Caco-2 (cell line): ENCODE measurements at regions not wholly inside any gene's neighbourhood (a gene's known extent, or its start where the extent isn't known, plus 50 kb on each side); places are given as distances from the start of the nearest gene placed in this dataset.

Source experiments
- BruUV-seq: library from RNA; stranded (reverse); fragments of 400-500 nt; replicated peaks from 2 replicates; lab custom pipeline; 2021; lab: Mats Ljungman, UMichigan
- CTCF ChIA-PET: fragments of 300-600 bp; sonication (Branson Sonifier 250); formaldehyde crosslinking; loops from one replicate; lab custom pipeline; 2022; ENCODE audit warnings: antibody characterized with exemption; lab: Charles Lee
- POLR2A ChIA-PET: fragments of 300-600 bp; sonication (Branson Sonifier 250); formaldehyde crosslinking; loops from one replicate; lab custom pipeline; 2022; ENCODE audit warnings: antibody characterized with exemption; lab: Charles Lee
- DNase-seq, 2 experiments: peaks; one replicate each; pipeline versions ENCODE4 v3.0.0 to v3.0.0-alpha.2; 2020 to 2022
- H3K27me3 ChIP-seq: replicated peaks from 2 replicates; pipeline ENCODE4 v1.6.0; 2011; ENCODE audit warnings: low read length; ENCODE audit not compliant: control insufficient read depth, insufficient read depth
- H3K36me3 ChIP-seq: 2 replicates; pipeline ENCODE4 v1.5.1; 2011; ENCODE audit warnings: low read length; ENCODE audit not compliant: control insufficient read depth, insufficient read depth
- H3K4me1 ChIP-seq: fragments of 250-450 bp; sonication (Bioruptor Pico); 2 replicates; pipeline ENCODE4 v1.5.1; 2020; ENCODE audit warnings: mild to moderate bottlenecking
- H3K4me3 ChIP-seq: 2 replicates; pipeline ENCODE4 v1.5.1; 2011; ENCODE audit warnings: low read depth, mild to moderate bottlenecking, control low read depth, low read length
- H3K9me3 ChIP-seq: fragments of 250-450 bp; sonication (Bioruptor Pico); 2 replicates; pipeline ENCODE4 v1.5.1; 2020; ENCODE audit warnings: mild to moderate bottlenecking, moderate library complexity
- H3K27ac Mint-ChIP-seq: one replicate; pipeline ENCODE4 v1.8.0; 2022; ENCODE audit warnings: mixed read lengths; ENCODE audit not compliant: unreplicated experiment
- H3K27me3 Mint-ChIP-seq: one replicate; pipeline ENCODE4 v1.8.0; 2022; ENCODE audit warnings: mixed read lengths; ENCODE audit not compliant: insufficient read depth, unreplicated experiment
- H3K36me3 Mint-ChIP-seq: one replicate; pipeline ENCODE4 v1.8.0; 2022; ENCODE audit warnings: mild to moderate bottlenecking, mixed read lengths; ENCODE audit not compliant: insufficient read depth, unreplicated experiment
- H3K4me1 Mint-ChIP-seq: one replicate; pipeline ENCODE4 v1.8.0; 2022; ENCODE audit warnings: low read depth, mixed read lengths; ENCODE audit not compliant: unreplicated experiment
- H3K4me3 Mint-ChIP-seq: one replicate; pipeline ENCODE4 v1.8.0; 2022; ENCODE audit warnings: mild to moderate bottlenecking, moderate library complexity, mixed read lengths; ENCODE audit not compliant: unreplicated experiment
- H3K9me3 Mint-ChIP-seq: one replicate; pipeline ENCODE4 v1.8.0; 2022; ENCODE audit warnings: mixed read lengths; ENCODE audit not compliant: unreplicated experiment
- intact Hi-C: fragments of 100-400 bp; cut with micrococcal nuclease; formaldehyde crosslinking; loops from one replicate; pipeline ENCODE4 v1.10.0; 2022; ENCODE audit not compliant: unreplicated experiment
- TF ChIP-seq, protein P1 (sequence below), 2 experiments: fragments of 200-600 bp in 1 of 2; IDR thresholded peaks; 1 replicate in 1 of 2; 2 replicates in 1 of 2; pipeline versions ENCODE4 v1.5.1 to v1.8.0; 2011 to 2022; ENCODE audit warnings: antibody characterized with exemption in 1 of 2, control low read depth in 1 of 2, inconsistent platforms in 1 of 2, low read depth in 1 of 2, low read length in 1 of 2, mild to moderate bottlenecking in 1 of 2, moderate library complexity in 1 of 2; ENCODE audit not compliant: insufficient read depth in 1 of 2, severe bottlenecking in 1 of 2, unreplicated experiment in 1 of 2

DNA sequence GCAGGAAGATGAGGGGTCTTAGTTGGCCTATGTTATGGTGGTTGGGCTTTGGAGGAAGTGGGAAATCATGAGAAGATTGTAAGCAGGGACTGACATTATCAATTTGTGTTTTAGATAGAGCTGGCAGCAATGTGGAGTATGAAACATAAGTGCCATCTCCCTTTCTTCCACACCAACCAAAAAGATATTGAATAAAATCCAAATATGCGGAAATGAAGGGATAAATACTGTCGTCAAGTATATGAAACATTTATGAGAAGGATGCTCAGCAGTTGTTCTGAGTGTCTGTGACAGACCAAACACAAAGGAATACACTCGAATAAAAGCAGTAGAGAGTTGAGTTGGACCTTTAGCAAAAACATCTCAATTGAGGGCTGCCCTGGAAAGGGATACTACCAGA lies 1090.0 kb upstream of the ZEB2 start:
- POLR2A ChIA-PET: no interaction called here
- H3K27me3 ChIP-seq: no peaks in the 10 kb centered on the region
- no peaks in the 10 kb centered on the region for H3K36me3 Mint-ChIP-seq
- TF ChIP-seq, protein P1, sequence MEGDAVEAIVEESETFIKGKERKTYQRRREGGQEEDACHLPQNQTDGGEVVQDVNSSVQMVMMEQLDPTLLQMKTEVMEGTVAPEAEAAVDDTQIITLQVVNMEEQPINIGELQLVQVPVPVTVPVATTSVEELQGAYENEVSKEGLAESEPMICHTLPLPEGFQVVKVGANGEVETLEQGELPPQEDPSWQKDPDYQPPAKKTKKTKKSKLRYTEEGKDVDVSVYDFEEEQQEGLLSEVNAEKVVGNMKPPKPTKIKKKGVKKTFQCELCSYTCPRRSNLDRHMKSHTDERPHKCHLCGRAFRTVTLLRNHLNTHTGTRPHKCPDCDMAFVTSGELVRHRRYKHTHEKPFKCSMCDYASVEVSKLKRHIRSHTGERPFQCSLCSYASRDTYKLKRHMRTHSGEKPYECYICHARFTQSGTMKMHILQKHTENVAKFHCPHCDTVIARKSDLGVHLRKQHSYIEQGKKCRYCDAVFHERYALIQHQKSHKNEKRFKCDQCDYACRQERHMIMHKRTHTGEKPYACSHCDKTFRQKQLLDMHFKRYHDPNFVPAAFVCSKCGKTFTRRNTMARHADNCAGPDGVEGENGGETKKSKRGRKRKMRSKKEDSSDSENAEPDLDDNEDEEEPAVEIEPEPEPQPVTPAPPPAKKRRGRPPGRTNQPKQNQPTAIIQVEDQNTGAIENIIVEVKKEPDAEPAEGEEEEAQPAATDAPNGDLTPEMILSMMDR (IDR thresholded peaks at IDR 0.05; ENCODE audit: insufficient read depth in 1 of 2, low read depth in 1 of 2, low read length in 1 of 2, severe bottlenecking in 1 of 2, unreplicated experiment in 1 of 2): no peak
- peaks cover 4% of the 10 kb centered on the region for H3K27me3 Mint-ChIP-seq
- H3K4me1 Mint-ChIP-seq: no peaks in the 10 kb centered on the region
- H3K9me3 Mint-ChIP-seq: no peaks in the 10 kb centered on the region
- H3K4me1 ChIP-seq: no peaks in the 10 kb centered on the region
- CTCF ChIA-PET: no interaction called here
- no peak overlapping the region for H3K4me3 Mint-ChIP-seq
- H3K4me3 ChIP-seq: no peak overlapping the region
- intact Hi-C loops: no loop called here
- H3K27ac Mint-ChIP-seq: no peak overlapping the region
- no TSS peak for BruUV-seq
- no peak for DNase-seq
- no peaks in the 10 kb centered on the region for H3K36me3 ChIP-seq
- no peaks in the 10 kb centered on the region for H3K9me3 ChIP-seq

GRCh38 chr2:145601361-145601925 lies 1081.5 kb upstream of the ZEB2 start:
- ChIA-PET CTCF (no interaction called here), POLR2A (no interaction called here)
- Histone ChIP-seq H3K4me3 (no peak overlapping the region), H3K36me3 (no peaks in the 10 kb centered on the region), H3K4me1 (no peaks in the 10 kb centered on the region), H3K9me3 (no peaks in the 10 kb centered on the region), H3K27me3 (no peaks in the 10 kb centered on the region)
- Mint-ChIP-seq H3K36me3 (no peaks in the 10 kb centered on the region), H3K9me3 (no peaks in the 10 kb centered on the region), H3K27me3 (peaks cover 3% of the 10 kb centered on the region), H3K4me3 (no peak overlapping the region), H3K4me1 (no peaks in the 10 kb centered on the region), H3K27ac (no peak overlapping the region)
- no peak for DNase-seq
- intact Hi-C loops: no loop called here
- no TSS peak for BruUV-seq
- TF ChIP-seq, protein P1 (IDR thresholded peaks at IDR 0.05; ENCODE audit: insufficient read depth in 1 of 2, low read depth in 1 of 2, low read length in 1 of 2, severe bottlenecking in 1 of 2, unreplicated experiment in 1 of 2): no peak

- no peak overlapping the region for H3K27ac Mint-ChIP-seq
- CTCF ChIA-PET: no interaction called here
- no peaks in the 10 kb centered on the region for H3K9me3 Mint-ChIP-seq
- Histone ChIP-seq H3K4me1 (no peaks in the 10 kb centered on the region), H3K9me3 (no peaks in the 10 kb centered on the region), H3K27me3 (no peaks in the 10 kb centered on the region), H3K4me3 (no peak overlapping the region), H3K36me3 (no peaks in the 10 kb centered on the region)
- H3K36me3 Mint-ChIP-seq: no peaks in the 10 kb centered on the region
- intact Hi-C loops: no loop called here
- peaks cover 3% of the 10 kb centered on the region for H3K27me3 Mint-ChIP-seq
- no TSS peak for BruUV-seq
- POLR2A ChIA-PET: no interaction called here
- TF ChIP-seq, protein P1 (IDR thresholded peaks at IDR 0.05; ENCODE audit: insufficient read depth in 1 of 2, low read depth in 1 of 2, low read length in 1 of 2, severe bottlenecking in 1 of 2, unreplicated experiment in 1 of 2): no peak
- no peak for DNase-seq
- H3K4me1 Mint-ChIP-seq: no peaks in the 10 kb centered on the region
- no peak overlapping the region for H3K4me3 Mint-ChIP-seq
These were observed 1080.9 kb upstream of the ZEB2 start for GRCh38 chr2:145600811-145601210.
